ENCODE measurements at regions not wholly inside any gene's neighbourhood (a gene's known extent, or its start where the extent isn't known, plus 50 kb on each side); places are given as distances from the start of the nearest gene placed in this dataset.

GRCh38 chr7:68461430-68461829, 1136.8 kb upstream of the AUTS2 start:
- TF ChIP-seq POLR2AphosphoS5 (IDR thresholded peaks at IDR 0.05) (no peak), CTCF (IDR thresholded peaks at IDR 0.05) (no peak), POLR2A (IDR thresholded peaks at IDR 0.05) (no peak)
